ENCODE measurements at regions not wholly inside any gene's neighbourhood (a gene's known extent, or its start where the extent isn't known, plus 50 kb on each side); places are given as distances from the start of the nearest gene placed in this dataset.

- no peaks in the 10 kb centered on the region for H3K4me1 ChIP-seq (ENCODE audit: control insufficient read depth in 1 of 2, low read depth in 2 of 2)
- ATAC-seq (ENCODE audit: insufficient number of reproducible peaks, low FRiP score, low read depth) (no peak), DNase-seq (ENCODE audit: low spot score) (no peak)
- H3K27me3 ChIP-seq (replicated peaks; ENCODE audit: insufficient read depth): no peaks in the 10 kb centered on the region
- H3K36me3 ChIP-seq: no peaks in the 10 kb centered on the region
- no peak overlapping the region for H3K27ac ChIP-seq
- no peak for TF ChIP-seq CTCF (IDR thresholded peaks at IDR 0.05)
- no peak overlapping the region for H3K4me3 ChIP-seq
- no peaks in the 10 kb centered on the region for H3K9me3 ChIP-seq
These were observed 113.6 kb downstream of the RASGEF1B start for GRCh38 chr4:81358154-81358553.

GRCh38 chr4:81356621-81357020 lies 115.1 kb downstream of the RASGEF1B start:
- DNase-seq (ENCODE audit: low spot score) (no peak), ATAC-seq (ENCODE audit: insufficient number of reproducible peaks, low FRiP score, low read depth) (no peak)
- no peak overlapping the region for H3K27ac ChIP-seq
- H3K4me1 ChIP-seq (ENCODE audit: control insufficient read depth in 1 of 2, low read depth in 2 of 2): no peaks in the 10 kb centered on the region
- no peaks in the 10 kb centered on the region for H3K9me3 ChIP-seq
- TF ChIP-seq CTCF (IDR thresholded peaks at IDR 0.05): no peak
- H3K4me3 ChIP-seq: no peak overlapping the region
- H3K36me3 ChIP-seq: no peaks in the 10 kb centered on the region
- H3K27me3 ChIP-seq (replicated peaks; ENCODE audit: insufficient read depth): no peaks in the 10 kb centered on the region

- Histone ChIP-seq H3K4me1 (ENCODE audit: control insufficient read depth in 1 of 2, low read depth in 2 of 2) (no peaks in the 10 kb centered on the region), H3K27me3 (replicated peaks; ENCODE audit: insufficient read depth) (no peaks in the 10 kb centered on the region), H3K4me3 (no peak overlapping the region), H3K9me3 (no peaks in the 10 kb centered on the region), H3K27ac (no peak overlapping the region), H3K36me3 (no peaks in the 10 kb centered on the region)
- no peak for ATAC-seq (ENCODE audit: insufficient number of reproducible peaks, low FRiP score, low read depth)
- no peak for DNase-seq (ENCODE audit: low spot score)
- TF ChIP-seq CTCF (IDR thresholded peaks at IDR 0.05): no peak
These were observed 116.6 kb downstream of the RASGEF1B start for GRCh38 chr4:81355136-81355535.

- ATAC-seq (ENCODE audit: insufficient number of reproducible peaks, low FRiP score, low read depth) (no peak), DNase-seq (ENCODE audit: low spot score) (no peak)
- no peaks in the 10 kb centered on the region for H3K36me3 ChIP-seq
- H3K27me3 ChIP-seq (replicated peaks; ENCODE audit: insufficient read depth): no peaks in the 10 kb centered on the region
- no peak overlapping the region for H3K4me3 ChIP-seq
- H3K27ac ChIP-seq: no peak overlapping the region
- no peaks in the 10 kb centered on the region for H3K9me3 ChIP-seq
- no peak for TF ChIP-seq CTCF (IDR thresholded peaks at IDR 0.05)
- H3K4me1 ChIP-seq (ENCODE audit: control insufficient read depth in 1 of 2, low read depth in 2 of 2): no peaks in the 10 kb centered on the region
These were observed 117.8 kb downstream of the RASGEF1B start for GRCh38 chr4:81353861-81354260.

- Histone ChIP-seq H3K9me3 (no peaks in the 10 kb centered on the region), H3K27ac (no peak overlapping the region), H3K27me3 (replicated peaks; ENCODE audit: insufficient read depth) (no peaks in the 10 kb centered on the region), H3K4me1 (ENCODE audit: control insufficient read depth in 1 of 2, low read depth in 2 of 2) (no peaks in the 10 kb centered on the region), H3K4me3 (no peak overlapping the region), H3K36me3 (no peaks in the 10 kb centered on the region)
- TF ChIP-seq CTCF (IDR thresholded peaks at IDR 0.05): no peak
- ATAC-seq (ENCODE audit: insufficient number of reproducible peaks, low FRiP score, low read depth): no peak
- DNase-seq (ENCODE audit: low spot score): no peak
These were observed 119.3 kb downstream of the RASGEF1B start for GRCh38 chr4:81352446-81352835.

Measured in thoracic aorta (tissue), 2 donors.